Inflammatory macrophage treated with lipopolysaccharide for 4 hours (primary cell): ENCODE measurements at regions not wholly inside any gene's neighbourhood (a gene's known extent, or its start where the extent isn't known, plus 50 kb on each side); places are given as distances from the start of the nearest gene placed in this dataset.

Experiments
- DNase-seq: peaks from one replicate; pipeline ENCODE4 v3.0.0-alpha.2; 2020

- DNase-seq: no peak
These were observed 628.2 kb downstream of the CDH26 start for GRCh38 chr20:60586269-60587050.

GRCh38 chr20:60587986-60588385 is 629.8 kb downstream of the CDH26 start:
- DNase-seq: no peak

GRCh38 chr20:60589623-60590022 is 631.4 kb downstream of the CDH26 start:
- no peak for DNase-seq

GRCh38 chr20:60591172-60591799 is 633.1 kb downstream of the CDH26 start:
- DNase-seq: no peak

GRCh38 chr20:60598528-60598927 is 640.3 kb downstream of the CDH26 start:
- DNase-seq: no peak

GRCh38 chr20:60599381-60599780 is 641.2 kb downstream of the CDH26 start:
- no peak for DNase-seq

GRCh38 chr20:60600036-60600435 is 641.8 kb downstream of the CDH26 start:
- no peak for DNase-seq

GRCh38 chr20:60624066-60624465 is 628.0 kb upstream of the CDH4 start:
- no peak for DNase-seq

- DNase-seq: no peak
These were observed 624.1 kb upstream of the CDH4 start for GRCh38 chr20:60627751-60628565.

- no peak for DNase-seq
These were observed 623.3 kb upstream of the CDH4 start for GRCh38 chr20:60628749-60629148.

GRCh38 chr20:60629206-60629605 is 622.9 kb upstream of the CDH4 start:
- DNase-seq: no peak

- DNase-seq: no peak
These were observed 621.5 kb upstream of the CDH4 start for GRCh38 chr20:60630609-60631008.

GRCh38 chr20:60631585-60632287 is 620.3 kb upstream of the CDH4 start:
- no peak for DNase-seq

GRCh38 chr20:60632391-60633262 is 619.4 kb upstream of the CDH4 start:
- DNase-seq: peak; percentile 0

- DNase-seq: no peak
These were observed 617.4 kb upstream of the CDH4 start for GRCh38 chr20:60634491-60635172.

- DNase-seq: no peak
These were observed 615.6 kb upstream of the CDH4 start for GRCh38 chr20:60636417-60636816.

- no peak for DNase-seq
These were observed 614.3 kb upstream of the CDH4 start for GRCh38 chr20:60637801-60638200.

- DNase-seq: no peak
These were observed 613.5 kb upstream of the CDH4 start for GRCh38 chr20:60638430-60639098.

- no peak for DNase-seq
These were observed 610.1 kb upstream of the CDH4 start for GRCh38 chr20:60641879-60642447.

GRCh38 chr20:60642541-60642940 is 609.5 kb upstream of the CDH4 start:
- no peak for DNase-seq

GRCh38 chr20:60648556-60648955 is 603.5 kb upstream of the CDH4 start:
- DNase-seq: no peak
